H1 (cell line): ENCODE measurements at regions not wholly inside any gene's neighbourhood (a gene's known extent, or its start where the extent isn't known, plus 50 kb on each side); places are given as distances from the start of the nearest gene placed in this dataset.

ENCODE experiments used
- CTCF ChIA-PET: fragments of 300-600 bp; sonication (Branson Sonifier 250); formaldehyde crosslinking; loops from one replicate; lab custom pipeline; 2021; ENCODE audit not compliant: partially characterized antibody; lab: Charles Lee
- POLR2A ChIA-PET: fragments of 300-600 bp; sonication (Branson Sonifier 250); formaldehyde crosslinking; loops from one replicate; lab custom pipeline; 2021; ENCODE audit warnings: inconsistent platforms; ENCODE audit not compliant: partially characterized antibody; lab: Charles Lee
- DNase-seq, 2 experiments: peaks; one replicate each; pipeline versions ENCODE4 v3.0.0 to v3.0.0-alpha.2; 2010 to 2022; ENCODE audit warnings: low spot score in 2 of 2, low read depth in 1 of 2, mixed read lengths in 1 of 2
- FAIRE-seq: peaks from 2 replicates; lab custom pipeline; 2011; peaks lifted over from hg19 to GRCh38; lab: Jason Lieb, UNC
- H2AFZ ChIP-seq: 2 replicates; pipeline ENCODE4 v1.8.1; 2012; ENCODE audit warnings: low read length, inconsistent platforms
- H2AK5ac ChIP-seq: 2 replicates; pipeline ENCODE4 v1.6.1; 2013; ENCODE audit warnings: low read depth, low read length
- H2BK120ac ChIP-seq: replicated peaks from 2 replicates; pipeline ENCODE3; 2013; ENCODE audit warnings: low read depth, low read length, inconsistent platforms
- H2BK12ac ChIP-seq: 2 replicates; pipeline ENCODE4 v1.6.1; 2013; ENCODE audit warnings: low read depth, low read length
- H2BK15ac ChIP-seq: 2 replicates; pipeline ENCODE4 v1.6.1; 2013; ENCODE audit warnings: low read length
- H2BK20ac ChIP-seq: 2 replicates; pipeline ENCODE4 v1.6.1; 2013; ENCODE audit warnings: low read length
- H2BK5ac ChIP-seq: 2 replicates; pipeline ENCODE4 v1.6.1; 2013; ENCODE audit warnings: low read depth, low read length
- H3K14ac ChIP-seq: 2 replicates; pipeline ENCODE4 v1.6.1; 2013; ENCODE audit warnings: inconsistent platforms; ENCODE audit not compliant: insufficient read length
- H3K18ac ChIP-seq: 2 replicates; pipeline ENCODE4 v1.6.1; 2013; ENCODE audit warnings: low read length; ENCODE audit errors: extremely low read depth
- H3K23ac ChIP-seq: 2 replicates; pipeline ENCODE4 v1.6.1; 2013; ENCODE audit warnings: inconsistent platforms; ENCODE audit not compliant: insufficient read length
- H3K23me2 ChIP-seq: 2 replicates; pipeline ENCODE4 v1.6.1; 2013; ENCODE audit warnings: low read depth, low read length
- H3K27ac ChIP-seq: 2 replicates; pipeline ENCODE4 v1.6.1; 2011; ENCODE audit warnings: low read depth, low read length, inconsistent platforms
- H3K27me3 ChIP-seq, 4 experiments: replicated peaks in 1 of 4; 1 replicate in 1 of 4; 2 replicates in 3 of 4; pipeline versions ENCODE4 v1.6.1 to v1.8.1; 2011 to 2013; ENCODE audit warnings: low read length in 3 of 4, mild to moderate bottlenecking in 3 of 4, inconsistent platforms in 2 of 4, mixed read lengths in 2 of 4, moderate library complexity in 1 of 4; ENCODE audit not compliant: control insufficient read depth in 3 of 4, insufficient read depth in 3 of 4; ENCODE audit errors: extremely low read depth in 1 of 4
- H3K36me3 ChIP-seq, 4 experiments: 2 replicates each; pipeline versions ENCODE4 v1.6.1 to v1.8.1; 2011 to 2013; ENCODE audit warnings: mild to moderate bottlenecking in 4 of 4, low read length in 3 of 4, moderate library complexity in 2 of 4, control low read depth in 1 of 4, inconsistent platforms in 1 of 4; ENCODE audit not compliant: insufficient read depth in 4 of 4, control insufficient read depth in 2 of 4
- H3K4ac ChIP-seq: replicated peaks from 2 replicates; pipeline ENCODE3; 2013; ENCODE audit warnings: low read length, low read depth, mixed read lengths, inconsistent platforms; ENCODE audit not compliant: insufficient read length
- H3K4me1 ChIP-seq, 4 experiments: replicated peaks in 1 of 4; 1 replicate in 1 of 4; 2 replicates in 3 of 4; pipeline versions ENCODE4 v1.6.1 to v1.8.1; 2011 to 2013; ENCODE audit warnings: low read length in 3 of 4, inconsistent platforms in 2 of 4, mixed read lengths in 1 of 4; ENCODE audit not compliant: insufficient read depth in 4 of 4, control insufficient read depth in 3 of 4
- H3K4me2 ChIP-seq, 2 experiments: 2 replicates each; pipeline versions ENCODE4 v1.6.1 to v1.8.1; 2011 to 2013; ENCODE audit warnings: low read depth in 2 of 2, low read length in 2 of 2, control low read depth in 1 of 2, inconsistent platforms in 1 of 2, mild to moderate bottlenecking in 1 of 2; ENCODE audit not compliant: insufficient read depth in 1 of 2
- H3K4me3 ChIP-seq, 4 experiments: fragments of 200-600, 300-600 bp in 1 of 4; sonication (generic), shearing (Covaris generic), sonication (Bioruptor Twin) in 1 of 4; 2 replicates each; pipeline versions ENCODE4 v1.5.1 to v1.8.1; 2011 to 2016; ENCODE audit warnings: low read length in 4 of 4, low read depth in 3 of 4, control low read depth in 2 of 4, inconsistent platforms in 2 of 4, mild to moderate bottlenecking in 2 of 4, mixed read lengths in 1 of 4, moderate library complexity in 1 of 4; ENCODE audit not compliant: insufficient read depth in 2 of 4; ENCODE audit errors: extremely low read depth in 1 of 4
- H3K56ac ChIP-seq: replicated peaks from 2 replicates; pipeline ENCODE3; 2013; ENCODE audit warnings: low read depth, mild to moderate bottlenecking, mixed read lengths, low read length, inconsistent platforms; ENCODE audit not compliant: insufficient read length
- H3K79me1 ChIP-seq: 2 replicates; pipeline ENCODE4 v1.6.1; 2013; ENCODE audit warnings: low read depth, low read length, control low read depth
- H3K79me2 ChIP-seq, 2 experiments: 2 replicates each; pipeline versions ENCODE4 v1.6.1 to v1.8.1; 2012 to 2013; ENCODE audit warnings: low read length in 2 of 2, mild to moderate bottlenecking in 2 of 2, inconsistent platforms in 1 of 2; ENCODE audit not compliant: insufficient read depth in 2 of 2, control insufficient read depth in 1 of 2
- H3K9ac ChIP-seq, 4 experiments: replicated peaks in 1 of 4; 1 replicate in 1 of 4; 2 replicates in 3 of 4; pipeline versions ENCODE4 v1.6.1 to v1.8.1; 2011 to 2013; ENCODE audit warnings: low read depth in 3 of 4, low read length in 3 of 4, control low read depth in 2 of 4, mild to moderate bottlenecking in 2 of 4, moderate library complexity in 2 of 4, inconsistent platforms in 1 of 4; ENCODE audit errors: extremely low read depth in 1 of 4
- H3K9me3 ChIP-seq, 2 experiments: 2 replicates each; pipeline versions ENCODE4 v1.6.1 to v1.8.1; 2012 to 2013; ENCODE audit warnings: mild to moderate bottlenecking in 2 of 2, moderate library complexity in 2 of 2, control low read depth in 1 of 2, inconsistent platforms in 1 of 2, low read depth in 1 of 2, low read length in 1 of 2, mixed read lengths in 1 of 2; ENCODE audit not compliant: insufficient read depth in 2 of 2
- H4K20me1 ChIP-seq, 2 experiments: replicated peaks in 1 of 2; 2 replicates each; pipeline versions ENCODE3 to v1.8.1; 2011 to 2013; ENCODE audit warnings: inconsistent platforms in 2 of 2, low read length in 2 of 2, mild to moderate bottlenecking in 1 of 2; ENCODE audit not compliant: insufficient read depth in 2 of 2, control insufficient read depth in 1 of 2
- H4K5ac ChIP-seq: 2 replicates; pipeline ENCODE4 v1.6.1; 2013; ENCODE audit warnings: low read length, low read depth, mixed read lengths, inconsistent platforms; ENCODE audit not compliant: insufficient read length
- H4K8ac ChIP-seq: 2 replicates; pipeline ENCODE4 v1.8.0; 2013; ENCODE audit warnings: mild to moderate bottlenecking, moderate library complexity, low read length, inconsistent platforms; ENCODE audit not compliant: insufficient read depth; ENCODE audit errors: extremely low read depth
- H4K91ac ChIP-seq: replicated peaks from 2 replicates; pipeline ENCODE3; 2013; ENCODE audit warnings: low read length, mixed read lengths, inconsistent platforms; ENCODE audit not compliant: insufficient read length
- CBX5 ChIP-seq: fragments of 300-800, 300-1000 bp; sonication (generic); IDR thresholded peaks from 2 replicates; pipeline ENCODE4 v1.7.1; 2016; ENCODE audit warnings: antibody characterized with exemption, low read length, low read depth
- JUND ChIP-seq: IDR thresholded peaks from 2 replicates; pipeline ENCODE4 v1.6.1; 2011; ENCODE audit warnings: mild to moderate bottlenecking, improper control_type of control experiment, low read length
- WGBS, 2 experiments: shearing (Covaris generic) in 1 of 2; methylation state at CpG; one replicate each; pipeline versions ENCODE4 v1.1.6 to v1.1.7; 2013 to 2015; ENCODE audit warnings: low lambda C conversion rate in 2 of 2, mixed read lengths in 2 of 2, inconsistent platforms in 1 of 2, low coverage in 1 of 2, missing lambda C conversion rate in 1 of 2; ENCODE audit not compliant: insufficient replicate concordance in 2 of 2, insufficient coverage in 1 of 2, insufficient read length in 1 of 2; ENCODE audit errors: extremely low coverage in 1 of 2, missing lambda C conversion rate in 1 of 2; 5-methylcytosine and 5-hydroxymethylcytosine counted together

DNA sequence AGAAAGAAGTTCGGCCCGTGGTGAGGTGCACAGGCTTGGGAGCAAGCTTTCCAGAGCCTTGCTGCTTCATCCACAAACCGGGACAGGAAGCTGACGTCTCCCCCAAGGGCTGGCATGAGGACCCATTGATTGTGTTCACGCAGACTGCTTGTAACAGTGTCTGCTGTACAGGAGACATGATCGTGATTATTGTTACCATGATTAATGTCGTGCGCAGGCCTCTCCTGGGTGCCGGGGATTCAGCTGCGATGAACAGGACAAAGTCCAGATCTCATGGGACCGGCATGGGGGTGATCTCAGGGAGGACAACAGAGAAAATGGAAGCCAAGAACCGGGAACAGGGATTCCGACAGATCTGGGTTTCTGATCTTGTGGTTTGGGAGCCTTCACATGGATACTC lies 219.9 kb downstream of the BRD1 start:
- Histone ChIP-seq H4K91ac (no peak overlapping the region), H3K27me3 (no peaks in the 10 kb centered on the region), H3K9ac (no peak overlapping the region), H2BK20ac (no peak overlapping the region), H2BK5ac (no peak overlapping the region), H2BK15ac (no peak overlapping the region), H2BK120ac (no peak overlapping the region), H2BK12ac (no peak overlapping the region), H3K27ac (no peak overlapping the region), H3K18ac (no peak overlapping the region), H3K9me3 (peaks cover 3 to 8% of the 10 kb centered on the region in 2 experiments; a peak in 3 of 4 replicates), H3K56ac (no peak overlapping the region), H3K23me2 (no peaks in the 10 kb centered on the region), H3K14ac (no peak overlapping the region), H4K20me1 (no peaks in the 10 kb centered on the region), H3K36me3 (no peaks in the 10 kb centered on the region), H3K4ac (no peak overlapping the region), H3K4me1 (no peaks in the 10 kb centered on the region), H2AK5ac (no peak overlapping the region), H4K5ac (no peak overlapping the region), H3K79me2 (no peaks in the 10 kb centered on the region; a peak in 1 of 4 replicates), H3K23ac (no peak overlapping the region), H3K79me1 (no peaks in the 10 kb centered on the region), H3K4me2 (no peak overlapping the region), H2AFZ (no peak overlapping the region)
- CTCF ChIA-PET = interaction anchor here (0.5 to 1.1 kb wide), 2 partner anchors 10 to 18 kb away, joined by 3 to 4 read pairs; no protein-coding TSS in a partner anchor
- FAIRE-seq = no peak
- 90% methylated on average over 13 of the region's 13 CpGs; no CpG with 5 or more reads in 1 of the 2 experiments for WGBS, 2 experiments
- TF ChIP-seq JUND (no peak), CBX5 (no peak)
- TF ChIP-seq, all 59 proteins: peak for 0
- POLR2A ChIA-PET = interaction anchor here (0.6 kb wide), 1 partner anchor 478 kb away, joined by 3 read pairs; no protein-coding TSS in a partner anchor
- Histone ChIP-seq H4K8ac (no peak overlapping the region), H3K4me3 (no peak overlapping the region)
- DNase-seq = no peak
